NB4 (cell line): ENCODE measurements at regions not wholly inside any gene's neighbourhood (a gene's known extent, or its start where the extent isn't known, plus 50 kb on each side); places are given as distances from the start of the nearest gene placed in this dataset.

Experiments used
- DNase-seq: peaks from one replicate; pipeline ENCODE4 v3.0.0; 2010; ENCODE audit warnings: low read depth
- H3K4me3 ChIP-seq: one replicate; pipeline ENCODE4 v1.5.1; 2011; ENCODE audit warnings: mild to moderate bottlenecking, low read depth, low read length, moderate library complexity
- CTCF ChIP-seq: IDR thresholded peaks from one replicate; pipeline ENCODE4 v1.5.1; 2012; ENCODE audit warnings: low read depth, low read length
- MAX ChIP-seq: IDR thresholded peaks from 2 replicates; pipeline ENCODE4 v1.6.1; 2011; ENCODE audit warnings: low read depth, low read length
- MYC ChIP-seq: IDR thresholded peaks from 2 replicates; pipeline ENCODE4 v1.6.1; 2011; ENCODE audit warnings: low read depth, low read length
- POLR2A ChIP-seq: IDR thresholded peaks from 2 replicates; pipeline ENCODE4 v1.6.1; 2011; ENCODE audit warnings: mild to moderate bottlenecking; ENCODE audit not compliant: insufficient read length; ENCODE audit errors: extremely low read depth

- no peak for TF ChIP-seq MYC
- TF ChIP-seq POLR2A, result no peak
- TF ChIP-seq CTCF, result no peak
- TF ChIP-seq MAX, result no peak
- no peak overlapping the region for H3K4me3 ChIP-seq
- no peak for DNase-seq
Observed at GRCh38 chr2:51707625-51708024, 675.7 kb upstream of the NRXN1 start.

GRCh38 chr2:51706220-51706619 is 674.3 kb upstream of the NRXN1 start:
- no peak for DNase-seq
- no peak for TF ChIP-seq MYC
- no peak for TF ChIP-seq CTCF
- TF ChIP-seq MAX, result no peak
- TF ChIP-seq POLR2A, result no peak
- no peak overlapping the region for H3K4me3 ChIP-seq

GRCh38 chr2:51705417-51705816 is 673.5 kb upstream of the NRXN1 start:
- DNase-seq, result no peak
- no peak for TF ChIP-seq MYC
- no peak for TF ChIP-seq CTCF
- TF ChIP-seq MAX, result no peak
- H3K4me3 ChIP-seq, result no peak overlapping the region

GRCh38 chr2:51698021-51698420 is 666.1 kb upstream of the NRXN1 start:
- H3K4me3 ChIP-seq, result no peak overlapping the region
- DNase-seq, result no peak
- TF ChIP-seq CTCF (no peak), MAX (no peak), MYC (no peak), POLR2A (no peak)

GRCh38 chr2:51697095-51697494 is 665.2 kb upstream of the NRXN1 start:
- no peak for TF ChIP-seq MYC
- DNase-seq, result no peak
- no peak overlapping the region for H3K4me3 ChIP-seq

GRCh38 chr2:51695531-51695930 is 663.6 kb upstream of the NRXN1 start:
- DNase-seq, result no peak
- no peak for TF ChIP-seq POLR2A
- no peak for TF ChIP-seq CTCF
- no peak for TF ChIP-seq MYC
- no peak overlapping the region for H3K4me3 ChIP-seq
